GM19351 (cell line): ENCODE measurements at regions not wholly inside any gene's neighbourhood (a gene's known extent, or its start where the extent isn't known, plus 50 kb on each side); places are given as distances from the start of the nearest gene placed in this dataset.
"Not testable (repeated sequence)": the region's sequence is repeated elsewhere in the genome, so short reads cannot be mapped to it uniquely, and the experiment has no call there.

ENCODE experiments used
- ATAC-seq: cut with Tn5 transposase; IDR thresholded peaks from one replicate; pipeline ENCODE4 v1.9.1; 2021; ENCODE audit warnings: mild to moderate bottlenecking, moderate library complexity; ENCODE audit not compliant: unreplicated experiment

GRCh38 chr13:22773465-22773864 is 407.3 kb upstream of the SGCG start:
- ATAC-seq, result no peak

- no peak for ATAC-seq
These were observed 404.2 kb upstream of the SGCG start for GRCh38 chr13:22776394-22777186.

GRCh38 chr13:22777207-22777606 is 403.6 kb upstream of the SGCG start:
- no peak for ATAC-seq

- no peak for ATAC-seq
These were observed 391.7 kb upstream of the SGCG start for GRCh38 chr13:22789027-22789593.

- ATAC-seq, result no peak
These were observed 390.9 kb upstream of the SGCG start for GRCh38 chr13:22789916-22790315.

- no peak for ATAC-seq
These were observed 387.1 kb upstream of the SGCG start for GRCh38 chr13:22793598-22794134.

- no peak for ATAC-seq
These were observed 380.0 kb upstream of the SGCG start for GRCh38 chr13:22800526-22801401.

GRCh38 chr13:22801402-22802003 is 379.3 kb upstream of the SGCG start:
- no peak for ATAC-seq

GRCh38 chr13:22812793-22813192 is 368.0 kb upstream of the SGCG start:
- no peak for ATAC-seq

GRCh38 chr13:22813531-22814377 is 367.0 kb upstream of the SGCG start:
- ATAC-seq, result not testable (repeated sequence)

GRCh38 chr13:22814433-22814832 is 366.3 kb upstream of the SGCG start:
- not testable (repeated sequence) for ATAC-seq

GRCh38 chr13:22821589-22821988 is 359.2 kb upstream of the SGCG start:
- no peak for ATAC-seq

GRCh38 chr13:22825186-22825585 is 355.6 kb upstream of the SGCG start:
- ATAC-seq, result no peak

GRCh38 chr13:22828081-22828480 is 352.7 kb upstream of the SGCG start:
- ATAC-seq, result no peak

- ATAC-seq, result no peak
These were observed 344.3 kb upstream of the SGCG start for GRCh38 chr13:22836475-22836874.

- ATAC-seq, result no peak
These were observed 342.7 kb upstream of the SGCG start for GRCh38 chr13:22837980-22838647.

GRCh38 chr13:22839603-22840530 is 340.9 kb upstream of the SGCG start:
- no peak for ATAC-seq

- ATAC-seq, result no peak
These were observed 334.2 kb upstream of the SGCG start for GRCh38 chr13:22846551-22846950.
